ENCODE measurements at regions not wholly inside any gene's neighbourhood (a gene's known extent, or its start where the extent isn't known, plus 50 kb on each side); places are given as distances from the start of the nearest gene placed in this dataset.

GRCh38 chr15:100765467-100766241 lies 114.0 kb upstream of the ALDH1A3 start:
- Histone ChIP-seq H3K27ac (no peak overlapping the region), H3K4me3 (no peak overlapping the region)
- TF ChIP-seq CTCF (IDR thresholded peaks at IDR 0.05), result no peak
- peak; percentile 61 for DNase-seq (ENCODE audit: low spot score)

DNA sequence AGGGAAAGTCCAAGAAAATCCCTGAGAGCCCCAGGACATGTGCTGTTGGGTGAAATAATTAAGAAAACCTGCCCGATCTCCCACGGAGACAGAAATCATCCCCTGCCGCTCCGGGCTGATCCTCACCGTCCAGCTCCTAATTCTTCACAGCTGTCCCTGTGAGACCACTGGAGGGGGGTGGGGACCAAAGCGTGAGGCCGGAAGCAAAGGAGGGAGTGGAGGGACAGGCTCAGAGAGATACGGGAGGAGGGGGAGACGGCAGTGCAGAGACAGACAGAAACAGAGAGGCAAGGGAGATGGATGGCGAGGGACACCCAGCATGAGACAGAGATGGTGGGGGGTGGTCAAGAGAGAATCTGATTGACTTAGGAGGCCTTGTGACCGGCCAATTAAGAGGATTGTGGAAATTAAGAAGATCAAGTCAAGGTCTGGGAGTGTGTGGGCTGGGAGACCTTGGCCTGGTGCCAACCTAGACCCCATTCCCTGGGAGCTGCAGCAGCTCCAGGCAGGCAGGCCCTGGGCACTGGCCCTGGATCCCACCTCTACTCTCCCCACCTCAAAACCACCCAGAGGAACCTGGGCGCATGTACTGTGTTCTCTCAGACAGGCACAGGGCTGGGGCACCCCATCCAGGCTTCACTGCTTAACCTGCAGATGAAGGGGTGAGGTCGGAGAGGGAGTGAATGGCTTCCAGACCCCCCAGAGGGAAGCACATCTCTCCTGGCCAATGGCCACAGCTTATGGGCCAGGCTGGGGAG lies 113.2 kb upstream of the ALDH1A3 start:
- Histone ChIP-seq H3K4me3 (no peak overlapping the region), H3K27ac (no peak overlapping the region)
- DNase-seq (ENCODE audit: low spot score), result peak; percentile 60
- no peak for TF ChIP-seq CTCF (IDR thresholded peaks at IDR 0.05)

DNA sequence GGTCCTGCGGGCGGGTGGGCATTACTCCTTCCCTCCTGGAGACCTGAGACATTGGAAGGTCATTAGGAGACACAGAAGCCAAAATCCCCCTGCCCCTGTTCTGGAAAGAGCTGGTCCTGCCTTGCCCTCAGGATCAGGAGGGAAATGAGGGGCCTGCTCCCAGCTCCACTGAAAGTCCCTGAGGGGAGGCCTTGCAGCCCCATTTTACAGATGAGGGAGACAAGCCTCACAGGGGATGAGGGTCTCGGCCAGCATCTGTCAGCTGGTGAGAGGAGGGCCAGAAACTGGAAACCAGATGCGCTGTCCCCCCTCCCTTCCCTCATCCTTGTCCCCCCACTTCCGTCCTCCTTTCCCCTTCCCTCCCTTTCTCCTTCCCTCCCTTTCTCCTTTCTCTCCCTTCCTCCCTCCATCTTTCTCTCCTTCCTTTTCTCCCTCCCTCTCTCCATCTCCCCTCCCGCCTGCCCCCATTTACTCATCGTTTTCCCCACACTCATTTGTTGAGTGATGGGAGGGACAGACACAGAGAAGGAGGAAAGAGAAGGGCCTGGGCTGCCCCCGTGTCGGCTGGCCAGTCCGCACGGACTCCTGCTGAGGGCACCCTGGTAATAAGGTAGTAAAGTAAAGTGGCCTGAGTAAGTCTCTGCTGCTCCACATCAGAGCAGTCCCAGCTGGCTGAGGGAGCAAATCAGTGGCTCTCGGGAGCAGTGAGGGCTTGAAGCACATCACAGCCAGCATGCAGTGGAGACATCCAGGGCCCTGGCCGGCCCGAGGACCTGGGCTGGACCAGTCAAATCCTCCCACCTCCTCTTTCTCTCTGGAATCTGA lies 112.4 kb upstream of the ALDH1A3 start:
- DNase-seq (ENCODE audit: low spot score), result peak; percentile 36
- Histone ChIP-seq H3K4me3 (no peak overlapping the region), H3K27ac (no peak overlapping the region)
- no peak for TF ChIP-seq CTCF (IDR thresholded peaks at IDR 0.05)

- no peak overlapping the region for H3K27ac ChIP-seq
- TF ChIP-seq CTCF (IDR thresholded peaks at IDR 0.05), result no peak
- H3K4me3 ChIP-seq, result no peak overlapping the region
- DNase-seq (ENCODE audit: low spot score), result peak; percentile 50
Observed at GRCh38 chr15:100768501-100768931, 111.1 kb upstream of the ALDH1A3 start.

DNA sequence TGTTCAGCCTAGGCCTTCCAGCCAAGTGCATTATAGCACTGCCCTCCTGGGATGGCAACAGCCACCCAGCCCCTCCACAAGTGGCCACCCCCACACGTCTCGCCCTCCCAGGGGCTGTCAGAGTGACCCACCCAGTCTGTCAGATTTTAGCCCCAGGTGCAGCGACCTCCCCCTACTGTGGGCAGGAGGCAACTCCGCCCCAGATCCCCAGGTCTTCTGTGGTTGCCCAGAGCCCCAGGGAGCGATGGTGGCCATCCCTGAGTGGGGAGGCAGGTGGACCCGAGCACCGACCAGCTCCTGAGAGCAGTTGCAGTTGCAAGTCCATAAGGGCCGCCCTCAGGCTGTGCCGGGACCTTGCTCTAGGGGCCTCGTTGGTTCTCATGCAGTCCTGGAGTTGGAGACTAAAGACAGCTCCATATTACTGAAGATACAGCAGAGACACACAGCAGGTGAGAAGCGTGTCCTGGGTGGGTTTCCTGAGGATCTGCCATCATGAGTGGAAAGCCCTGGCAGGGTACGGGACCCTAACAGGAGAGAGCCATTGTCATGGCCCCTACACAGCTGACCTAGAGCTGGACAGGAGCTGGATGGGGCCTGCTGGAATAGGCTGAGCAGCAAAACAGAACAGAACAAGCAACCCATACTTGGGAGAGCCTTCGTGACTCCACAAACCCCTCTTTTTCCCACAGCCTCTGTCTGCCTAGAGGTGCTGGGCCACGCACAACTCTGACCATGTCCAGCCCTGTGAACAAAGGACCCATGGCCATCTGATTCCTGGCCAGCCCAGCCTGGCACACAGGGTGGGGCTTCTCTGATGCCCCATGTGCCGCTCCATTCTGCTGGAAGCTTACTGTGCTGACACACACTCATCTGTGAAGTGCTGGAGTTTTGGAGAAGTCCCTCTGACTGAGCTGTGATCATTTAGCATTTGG lies 110.3 kb upstream of the ALDH1A3 start:
- TF ChIP-seq CTCF (IDR thresholded peaks at IDR 0.05), result no peak
- Histone ChIP-seq H3K27ac (no peak overlapping the region), H3K4me3 (no peak overlapping the region)
- peak; percentile 60 for DNase-seq (ENCODE audit: low spot score)

GRCh38 chr15:100769975-100770340 lies 109.7 kb upstream of the ALDH1A3 start:
- DNase-seq (ENCODE audit: low spot score), result no peak
- Histone ChIP-seq H3K4me3 (no peak overlapping the region), H3K27ac (no peak overlapping the region)
- TF ChIP-seq CTCF (IDR thresholded peaks at IDR 0.05), result no peak
